ENCODE measurements at regions not wholly inside any gene's neighbourhood (a gene's known extent, or its start where the extent isn't known, plus 50 kb on each side); places are given as distances from the start of the nearest gene placed in this dataset.
"Not testable (repeated sequence)": the region's sequence is repeated elsewhere in the genome, so short reads cannot be mapped to it uniquely, and the experiment has no call there.

GRCh38 chr3:161925749-161926360 is 429.2 kb downstream of the OTOL1 start:
- DNase-seq: no peak

GRCh38 chr3:161927131-161927530 is 430.5 kb downstream of the OTOL1 start:
- DNase-seq: no peak

GRCh38 chr3:161939918-161940620 is 443.5 kb downstream of the OTOL1 start:
- peak in 2 of 3 donors; percentile 18 for DNase-seq

GRCh38 chr3:161940621-161940965 is 444.0 kb downstream of the OTOL1 start:
- no peak for DNase-seq

GRCh38 chr3:161941891-161942290 is 445.3 kb downstream of the OTOL1 start:
- no peak for DNase-seq

- DNase-seq: not testable (repeated sequence)
Observed at GRCh38 chr3:161943801-161944345, 447.3 kb downstream of the OTOL1 start.

GRCh38 chr3:161946443-161946960 is 449.9 kb downstream of the OTOL1 start:
- peak in 2 of 3 donors; percentile 2 to 47 for DNase-seq

- DNase-seq: no peak
Observed at GRCh38 chr3:161950318-161950868, 453.8 kb downstream of the OTOL1 start.

- DNase-seq: no peak
Observed at GRCh38 chr3:161957467-161957866, 460.9 kb downstream of the OTOL1 start.

- DNase-seq: no peak
Observed at GRCh38 chr3:161964857-161965256, 468.2 kb downstream of the OTOL1 start.

GRCh38 chr3:161969867-161970266 is 473.3 kb downstream of the OTOL1 start:
- DNase-seq: no peak

GRCh38 chr3:161975201-161975600 is 478.6 kb downstream of the OTOL1 start:
- DNase-seq: no peak

- DNase-seq: no peak
Observed at GRCh38 chr3:161977063-161977462, 480.5 kb downstream of the OTOL1 start.

GRCh38 chr3:161977850-161978249 is 481.2 kb downstream of the OTOL1 start:
- DNase-seq: no peak

- no peak for DNase-seq
Observed at GRCh38 chr3:161987933-161988332, 491.3 kb downstream of the OTOL1 start.

GRCh38 chr3:161989012-161989411 is 492.4 kb downstream of the OTOL1 start:
- no peak for DNase-seq

GRCh38 chr3:161990036-161990435 is 493.4 kb downstream of the OTOL1 start:
- no peak for DNase-seq

- no peak for DNase-seq
Observed at GRCh38 chr3:161991901-161992540, 495.4 kb downstream of the OTOL1 start.

GRCh38 chr3:161999846-162000245 is 503.2 kb downstream of the OTOL1 start:
- no peak for DNase-seq

GRCh38 chr3:162007722-162008121 is 511.1 kb downstream of the OTOL1 start:
- no peak for DNase-seq

GRCh38 chr3:162012633-162013032 is 516.0 kb downstream of the OTOL1 start:
- DNase-seq: no peak

- DNase-seq: no peak
Observed at GRCh38 chr3:162014284-162014683, 517.7 kb downstream of the OTOL1 start.

- no peak for DNase-seq
Observed at GRCh38 chr3:162015856-162016255, 519.2 kb downstream of the OTOL1 start.

Measured in suppressor macrophage treated with lipopolysaccharide for 1 hour (primary cell).